HCT116 (cell line): ENCODE measurements at regions not wholly inside any gene's neighbourhood (a gene's known extent, or its start where the extent isn't known, plus 50 kb on each side); places are given as distances from the start of the nearest gene placed in this dataset.
"Not testable (repeated sequence)": the region's sequence is repeated elsewhere in the genome, so short reads cannot be mapped to it uniquely, and the experiment has no call there.

Source experiments
- CTCF ChIP-seq, 3 experiments: fragments of 200-600 bp in 1 of 3; sonication (generic) in 1 of 3; IDR thresholded peaks in 2 of 3; conservative IDR thresholded peaks in 1 of 3; 2 replicates each; pipeline ENCODE4 v1.5.1; 2012 to 2017; ENCODE audit warnings: low read depth in 2 of 3, low read length in 2 of 3, antibody characterized with exemption in 1 of 3, borderline replicate concordance in 1 of 3, control low read depth in 1 of 3, mild to moderate bottlenecking in 1 of 3, mixed read lengths in 1 of 3, mixed run types in 1 of 3, moderate library complexity in 1 of 3; ENCODE audit not compliant: insufficient read depth in 1 of 3
- ELF1 ChIP-seq: IDR thresholded peaks from 2 replicates; pipeline ENCODE4 v1.6.1; 2012; ENCODE audit warnings: low read depth, borderline replicate concordance
- EZH2 ChIP-seq: fragments of 200-600 bp; sonication (generic); IDR thresholded peaks from 2 replicates; pipeline ENCODE4 v1.6.1; 2017; ENCODE audit warnings: antibody characterized with exemption, mixed run types
- EZH2phosphoT487 ChIP-seq: fragments of 200-600 bp; IDR thresholded peaks from 2 replicates; pipeline ENCODE4 v1.6.1; 2018; ENCODE audit warnings: antibody characterized with exemption, borderline replicate concordance
- JUND ChIP-seq: IDR thresholded peaks from 2 replicates; pipeline ENCODE4 v1.6.1; 2012
- POLR2A ChIP-seq: IDR thresholded peaks from 2 replicates; pipeline ENCODE4 v1.7.0; 2011; ENCODE audit warnings: borderline replicate concordance; ENCODE audit not compliant: insufficient read depth, insufficient read length; ENCODE audit errors: extremely low read depth
- POLR2AphosphoS5 ChIP-seq: IDR thresholded peaks from 2 replicates; pipeline ENCODE4 v1.6.1; 2011; ENCODE audit warnings: mild to moderate bottlenecking, low read depth, low read length, moderate library complexity
- RAD21 ChIP-seq: IDR thresholded peaks from 2 replicates; pipeline ENCODE4 v1.6.1; 2012; ENCODE audit warnings: low read depth, mild to moderate bottlenecking
- SP1 ChIP-seq: IDR thresholded peaks from 2 replicates; pipeline ENCODE4 v1.6.1; 2012; ENCODE audit warnings: low read depth
- ZBTB33 ChIP-seq: IDR thresholded peaks from 2 replicates; pipeline ENCODE4 v1.6.1; 2011; ENCODE audit warnings: mild to moderate bottlenecking, low read length, moderate library complexity; ENCODE audit not compliant: insufficient replicate concordance; ENCODE audit errors: extremely low read depth

DNA sequence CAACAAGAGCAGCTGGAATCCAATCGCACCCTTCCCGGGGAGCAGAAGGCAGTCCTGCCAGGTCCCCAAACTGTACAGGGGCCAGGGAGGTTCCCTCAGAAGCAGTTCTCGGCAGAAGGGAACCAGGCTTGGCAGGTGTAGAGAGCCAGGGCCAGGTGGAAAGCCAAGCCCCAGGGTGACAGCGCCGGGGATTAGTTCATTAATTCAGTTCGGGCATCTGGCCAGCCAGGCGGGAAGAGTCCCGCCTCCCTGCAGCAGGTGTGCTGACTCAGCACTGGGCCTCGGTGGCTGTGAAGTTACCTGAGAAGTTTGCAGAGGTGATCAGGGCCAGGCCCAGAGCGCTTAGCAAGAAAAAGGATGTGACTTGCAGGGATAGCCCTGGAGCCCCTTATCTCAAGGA lies 4060.0 kb upstream of the TPTE start:
- TF ChIP-seq POLR2AphosphoS5; CTCF (IDR thresholded peaks at IDR 0.05 in 2 of 3, conservative IDR thresholded peaks at IDR 0.05 in 1 of 3; ENCODE audit: borderline replicate concordance in 1 of 3, insufficient read depth in 1 of 3, low read depth in 2 of 3, low read length in 2 of 3); ELF1; POLR2A; EZH2phosphoT487; JUND; RAD21; EZH2; ZBTB33; SP1: not testable (repeated sequence)
